ENCODE measurements at regions not wholly inside any gene's neighbourhood (a gene's known extent, or its start where the extent isn't known, plus 50 kb on each side); places are given as distances from the start of the nearest gene placed in this dataset.
A peak's percentile ranks its signal among the peaks of the same experiment; 100 is the strongest.

GRCh38 chr3:166118049-166118448 is 280.8 kb upstream of the BCHE start:
- Histone ChIP-seq H3K4me3 (ENCODE audit: insufficient read depth, low read depth, low read length) (no peak overlapping the region), H3K23ac (ENCODE audit: low read depth, low read length) (no peak overlapping the region), H3K14ac (replicated peaks; ENCODE audit: low read depth, low read length) (no peak overlapping the region), H3K4ac (ENCODE audit: low read depth, low read length) (no peak overlapping the region), H3K79me1 (ENCODE audit: low read depth in 1 of 2, low read length in 2 of 2) (no peaks in the 10 kb centered on the region), H2BK5ac (ENCODE audit: low read depth, low read length, poor library complexity, severe bottlenecking) (no peak overlapping the region), H2BK15ac (ENCODE audit: low read depth, low read length) (no peak overlapping the region), H3K27me3 (ENCODE audit: control insufficient read depth, insufficient read depth, low read length) (no peaks in the 10 kb centered on the region), H3K56ac (ENCODE audit: extremely low read depth, insufficient read depth, low read length) (no peak overlapping the region), H4K20me1 (ENCODE audit: insufficient read depth, low read length) (no peaks in the 10 kb centered on the region), H2BK20ac (ENCODE audit: low read depth, low read length) (no peak overlapping the region), H3K9me3 (ENCODE audit: control insufficient read depth, insufficient read depth, low read length) (peaks cover 2% of the 10 kb centered on the region; the same call in 1 of the 2 replicates), H3K4me1 (ENCODE audit: control insufficient read depth, insufficient read depth, low read length) (no peaks in the 10 kb centered on the region), H3K18ac (ENCODE audit: low read depth, low read length) (no peak overlapping the region), H2BK120ac (ENCODE audit: low read depth, low read length) (no peak overlapping the region), H2AFZ (replicated peaks; ENCODE audit: low read length, poor library complexity) (no peak overlapping the region), H4K8ac (ENCODE audit: low read depth in 2 of 2, low read length in 2 of 2) (no peak overlapping the region), H3K9ac (ENCODE audit: low read depth, low read length) (no peak overlapping the region), H3K27ac (ENCODE audit: insufficient read depth, low read length) (no peak overlapping the region), H4K5ac (ENCODE audit: low read depth, low read length) (no peak overlapping the region), H4K91ac (ENCODE audit: insufficient read depth, low read depth, low read length) (no peak overlapping the region), H3K9me1 (ENCODE audit: insufficient read depth, low read length) (no peaks in the 10 kb centered on the region), H2AK5ac (ENCODE audit: low read depth, low read length) (no peak overlapping the region), H2AK9ac (replicated peaks; ENCODE audit: low read depth, low read length, poor library complexity) (no peak overlapping the region), H3K36me3 (ENCODE audit: control insufficient read depth, insufficient read depth, low read length) (no peaks in the 10 kb centered on the region), H3K4me2 (ENCODE audit: low read depth, low read length) (no peak overlapping the region)
- TF ChIP-seq ELK1 (IDR thresholded peaks at IDR 0.05; ENCODE audit: borderline replicate concordance, low read depth, low read length) (no peak), MAFK (IDR thresholded peaks at IDR 0.05; ENCODE audit: low read depth, low read length) (0 out of 2 replicates have a peak, but pooled peaks have one; percentile 24)
- in situ Hi-C loops (cut with MboI; ENCODE audit: low sequenced_read_pairs): no loop called here
- no peak for DNase-seq
- POLR2A ChIA-PET (ENCODE audit: unreplicated experiment): no interaction called here
- BruUV-seq (replicated peaks): no TSS peak
- intact Hi-C loops (cut with micrococcal nuclease): no loop called here
- dilution Hi-C loops (cut with HindIII; ENCODE audit: low sequenced_read_pairs, unreplicated experiment): no loop called here
- CTCF ChIA-PET: no interaction called here
- ATAC-seq (ENCODE audit: low read depth): no peak
- no CpG with 5 or more reads among the region's 2 CpGs for WGBS, 2 experiments (ENCODE audit: extremely low coverage in 2 of 2, insufficient read length in 1 of 2)

Data from IMR-90 (cell line).